ENCODE measurements at regions not wholly inside any gene's neighbourhood (a gene's known extent, or its start where the extent isn't known, plus 50 kb on each side); places are given as distances from the start of the nearest gene placed in this dataset.

- no peaks in the 10 kb centered on the region for H3K9me3 ChIP-seq
- H3K36me3 ChIP-seq: no peaks in the 10 kb centered on the region
- no peak overlapping the region for H3K27ac ChIP-seq
- no peak overlapping the region for H3K4me3 ChIP-seq
- no peaks in the 10 kb centered on the region for H3K27me3 ChIP-seq
- TF ChIP-seq, protein P1, sequence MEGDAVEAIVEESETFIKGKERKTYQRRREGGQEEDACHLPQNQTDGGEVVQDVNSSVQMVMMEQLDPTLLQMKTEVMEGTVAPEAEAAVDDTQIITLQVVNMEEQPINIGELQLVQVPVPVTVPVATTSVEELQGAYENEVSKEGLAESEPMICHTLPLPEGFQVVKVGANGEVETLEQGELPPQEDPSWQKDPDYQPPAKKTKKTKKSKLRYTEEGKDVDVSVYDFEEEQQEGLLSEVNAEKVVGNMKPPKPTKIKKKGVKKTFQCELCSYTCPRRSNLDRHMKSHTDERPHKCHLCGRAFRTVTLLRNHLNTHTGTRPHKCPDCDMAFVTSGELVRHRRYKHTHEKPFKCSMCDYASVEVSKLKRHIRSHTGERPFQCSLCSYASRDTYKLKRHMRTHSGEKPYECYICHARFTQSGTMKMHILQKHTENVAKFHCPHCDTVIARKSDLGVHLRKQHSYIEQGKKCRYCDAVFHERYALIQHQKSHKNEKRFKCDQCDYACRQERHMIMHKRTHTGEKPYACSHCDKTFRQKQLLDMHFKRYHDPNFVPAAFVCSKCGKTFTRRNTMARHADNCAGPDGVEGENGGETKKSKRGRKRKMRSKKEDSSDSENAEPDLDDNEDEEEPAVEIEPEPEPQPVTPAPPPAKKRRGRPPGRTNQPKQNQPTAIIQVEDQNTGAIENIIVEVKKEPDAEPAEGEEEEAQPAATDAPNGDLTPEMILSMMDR (IDR thresholded peaks at IDR 0.05): no peak
- TF ChIP-seq POLR2A (IDR thresholded peaks at IDR 0.05): no peak
- H3K4me1 ChIP-seq: no peaks in the 10 kb centered on the region
- no peak for DNase-seq
- intact Hi-C loops (cut with DNase I; ENCODE audit: low total_unique reads): no loop called here
Observed at GRCh38 chr9:105072476-105072875, 144.5 kb upstream of the ABCA1 start.

- no peak overlapping the region for H3K4me3 ChIP-seq
- no peak for DNase-seq
- H3K36me3 ChIP-seq: no peaks in the 10 kb centered on the region
- intact Hi-C loops (cut with DNase I; ENCODE audit: low total_unique reads): no loop called here
- H3K27ac ChIP-seq: no peak overlapping the region
- no peaks in the 10 kb centered on the region for H3K27me3 ChIP-seq
- H3K9me3 ChIP-seq: no peaks in the 10 kb centered on the region
- TF ChIP-seq, protein P1 (IDR thresholded peaks at IDR 0.05): no peak
- no peak for TF ChIP-seq POLR2A (IDR thresholded peaks at IDR 0.05)
- no peaks in the 10 kb centered on the region for H3K4me1 ChIP-seq
Observed at GRCh38 chr9:105073147-105073546, 145.2 kb upstream of the ABCA1 start.

DNA sequence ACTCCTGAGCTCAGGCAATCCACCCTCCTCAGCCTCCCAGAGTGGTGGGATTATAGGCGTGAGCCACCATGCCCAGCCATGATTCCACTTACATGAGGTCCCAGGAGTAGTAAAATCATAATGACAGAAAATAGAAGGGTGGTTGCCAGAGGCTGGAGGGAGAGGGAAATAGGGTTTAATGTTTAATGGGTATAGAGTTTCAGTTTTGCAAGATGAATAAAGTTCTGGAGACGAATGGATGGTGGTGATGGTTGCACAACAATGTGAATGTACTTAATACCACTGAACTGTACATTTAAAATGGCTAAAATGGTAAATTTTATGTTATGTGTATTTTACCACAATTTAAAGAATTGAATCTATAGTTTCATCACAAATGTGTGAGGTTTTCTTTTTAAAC, 146.5 kb upstream of the ABCA1 start:
- intact Hi-C loops (cut with DNase I; ENCODE audit: low total_unique reads): no loop called here
- H3K27me3 ChIP-seq: no peaks in the 10 kb centered on the region
- H3K4me1 ChIP-seq: no peaks in the 10 kb centered on the region
- no peak for TF ChIP-seq POLR2A (IDR thresholded peaks at IDR 0.05)
- TF ChIP-seq, protein P1 (IDR thresholded peaks at IDR 0.05): no peak
- H3K27ac ChIP-seq: no peak overlapping the region
- no peaks in the 10 kb centered on the region for H3K36me3 ChIP-seq
- no peaks in the 10 kb centered on the region for H3K9me3 ChIP-seq
- DNase-seq: no peak
- no peak overlapping the region for H3K4me3 ChIP-seq

- Histone ChIP-seq H3K9me3 (no peaks in the 10 kb centered on the region), H3K27ac (no peak overlapping the region), H3K4me1 (no peaks in the 10 kb centered on the region), H3K36me3 (no peaks in the 10 kb centered on the region), H3K4me3 (no peak overlapping the region), H3K27me3 (no peaks in the 10 kb centered on the region)
- no peak for TF ChIP-seq POLR2A (IDR thresholded peaks at IDR 0.05)
- TF ChIP-seq, protein P1 (IDR thresholded peaks at IDR 0.05): no peak
- no peak for DNase-seq
- intact Hi-C loops (cut with DNase I; ENCODE audit: low total_unique reads): no loop called here
Observed at GRCh38 chr9:105076729-105077128, 148.8 kb upstream of the ABCA1 start.

DNA sequence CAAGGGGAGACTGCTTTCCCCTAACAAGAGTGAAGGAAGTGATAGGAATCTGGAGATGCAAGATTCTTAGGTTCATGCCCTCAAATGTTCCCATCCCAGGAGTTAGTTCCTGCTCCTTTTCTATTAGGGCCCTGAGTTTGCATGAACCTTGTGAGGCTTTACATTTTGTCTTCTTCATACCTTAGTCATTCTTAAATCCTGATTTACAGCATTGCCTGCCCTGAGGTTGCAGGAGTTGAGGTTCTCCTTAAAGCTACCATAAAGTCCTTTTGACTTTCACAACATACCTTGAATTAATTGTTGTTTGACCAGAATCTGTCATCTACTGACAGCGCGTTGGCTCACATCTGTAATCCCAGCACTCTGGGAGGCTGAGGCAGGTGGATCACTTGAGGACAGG, 151.5 kb upstream of the ABCA1 start:
- Histone ChIP-seq H3K27ac (no peak overlapping the region), H3K27me3 (no peaks in the 10 kb centered on the region), H3K4me3 (no peak overlapping the region), H3K9me3 (no peaks in the 10 kb centered on the region), H3K4me1 (no peaks in the 10 kb centered on the region), H3K36me3 (no peaks in the 10 kb centered on the region)
- TF ChIP-seq POLR2A (IDR thresholded peaks at IDR 0.05): no peak
- TF ChIP-seq, protein P1 (IDR thresholded peaks at IDR 0.05): no peak
- intact Hi-C loops (cut with DNase I; ENCODE audit: low total_unique reads): no loop called here
- no peak for DNase-seq
